GM12878 (cell line): ENCODE measurements at regions not wholly inside any gene's neighbourhood (a gene's known extent, or its start where the extent isn't known, plus 50 kb on each side); places are given as distances from the start of the nearest gene placed in this dataset.

Experiments
- ATAC-seq: fragments of 200-7000 bp; cut with Tn5 transposase; 3 replicates; pipeline ENCODE4 v1.9.1; 2020; ENCODE audit warnings: mild to moderate bottlenecking, moderate library complexity
- BruUV-seq: library from RNA; stranded (reverse); fragments of 400-500 nt; replicated peaks from 2 replicates; lab custom pipeline; 2021; lab: Mats Ljungman, UMichigan
- CTCF ChIA-PET: fragments of 300-600 bp; sonication (Branson Sonifier 250); formaldehyde crosslinking; extraction: SDS; loops from one replicate; lab custom pipeline; 2021; ENCODE audit warnings: inconsistent platforms; lab: Yijun Ruan, JAX
- POLR2A ChIA-PET: fragments of 350-600 bp; formaldehyde crosslinking; extraction: SDS; loops from one replicate; lab custom pipeline; 2021; ENCODE audit warnings: inconsistent platforms; lab: Charles Lee
- RAD21 ChIA-PET: fragments of 300-600 bp; sonication (Branson Sonifier 250); formaldehyde crosslinking; loops from one replicate; lab custom pipeline; 2023; ENCODE audit warnings: antibody characterized with exemption; ENCODE audit not compliant: unreplicated experiment; lab: Charles Lee
- SMC1A ChIA-PET: fragments of 300-600 bp; sonication (Branson Sonifier 250); formaldehyde crosslinking; loops from one replicate; lab custom pipeline; 2023; ENCODE audit not compliant: unreplicated experiment, uncharacterized antibody; lab: Charles Lee
- DNase-seq: peaks from one replicate; pipeline ENCODE4 v3.0.0-alpha.2; 2011; ENCODE audit warnings: low read depth, low spot score
- FAIRE-seq: peaks from 3 replicates; lab custom pipeline; 2011; peaks lifted over from hg19 to GRCh38; lab: Jason Lieb, UNC
- H2AFZ ChIP-seq: 2 replicates; pipeline ENCODE4 v1.6.0; 2011; ENCODE audit warnings: low read depth, low read length, control low read depth; ENCODE audit not compliant: control insufficient read depth
- H3K27ac ChIP-seq: 2 replicates; pipeline ENCODE4 v1.5.1; 2011; ENCODE audit warnings: control low read depth; ENCODE audit not compliant: control insufficient read depth, insufficient read depth
- H3K27me3 ChIP-seq, 2 experiments: replicated peaks in 1 of 2; 2 replicates each; pipeline versions ENCODE4 v1.6.0 to v1.6.1; 2011; ENCODE audit warnings: low read length in 1 of 2; ENCODE audit not compliant: control insufficient read depth in 2 of 2, insufficient read depth in 2 of 2
- H3K36me3 ChIP-seq, 2 experiments: 2 replicates each; pipeline ENCODE4 v1.5.1; 2011; ENCODE audit warnings: low read length in 1 of 2; ENCODE audit not compliant: control insufficient read depth in 2 of 2, insufficient read depth in 2 of 2
- H3K4me1 ChIP-seq: 2 replicates; pipeline ENCODE4 v1.6.1; 2011; ENCODE audit warnings: mild to moderate bottlenecking, low read length, moderate library complexity, mixed read lengths; ENCODE audit not compliant: control insufficient read depth, insufficient read depth
- H3K4me2 ChIP-seq: 2 replicates; pipeline ENCODE4 v1.6.0; 2011; ENCODE audit warnings: control low read depth; ENCODE audit not compliant: control insufficient read depth, insufficient read depth
- H3K4me3 ChIP-seq: fragments of 200-600 bp; sonication (generic); 2 replicates; pipeline ENCODE4 v1.5.1; 2016
- H3K79me2 ChIP-seq: 2 replicates; pipeline ENCODE4 v1.6.0; 2011; ENCODE audit warnings: low read length; ENCODE audit not compliant: control insufficient read depth, insufficient read depth
- H3K9ac ChIP-seq: 2 replicates; pipeline ENCODE4 v1.8.0; 2011; ENCODE audit warnings: low read length, control low read depth, mixed read lengths; ENCODE audit not compliant: control insufficient read depth, insufficient read depth
- H3K9me3 ChIP-seq: replicated peaks from 3 replicates; pipeline ENCODE4 v1.5.1; 2011; ENCODE audit warnings: mild to moderate bottlenecking, low read length; ENCODE audit not compliant: control insufficient read depth, insufficient read depth
- H4K20me1 ChIP-seq: 2 replicates; pipeline ENCODE4 v1.6.0; 2011; ENCODE audit not compliant: control insufficient read depth, insufficient read depth
- ATF2 ChIP-seq: IDR thresholded peaks from 2 replicates; pipeline ENCODE4 v1.6.1; 2012; ENCODE audit warnings: low read length, inconsistent platforms
- ETV6 ChIP-seq, 2 experiments: fragments of 450-650 bp in 1 of 2; IDR thresholded peaks in 1 of 2; conservative IDR thresholded peaks in 1 of 2; 2 replicates each; pipeline ENCODE4 v1.6.1; 2014; ENCODE audit warnings: antibody characterized with exemption in 1 of 2, borderline replicate concordance in 1 of 2, low read depth in 1 of 2, mild to moderate bottlenecking in 1 of 2, moderate library complexity in 1 of 2
- RELB ChIP-seq: fragments of 450-650 bp; IDR thresholded peaks from 2 replicates; pipeline ENCODE4 v1.6.1; 2017; ENCODE audit warnings: low read depth, mild to moderate bottlenecking, moderate library complexity
- ZZZ3 ChIP-seq: IDR thresholded peaks from 2 replicates; pipeline ENCODE4 v1.6.1; 2011; ENCODE audit warnings: low read depth; ENCODE audit not compliant: control insufficient read depth, insufficient read length
- in situ Hi-C: fragments of 300-500 bp; cut with MboI; formaldehyde crosslinking; loops from 9 replicates; pipeline ENCODE4 v1.14.3; 2018; ENCODE audit warnings: mixed read lengths
- intact Hi-C: fragments of 100-400 bp; cut with micrococcal nuclease; formaldehyde crosslinking; loops from one replicate; pipeline ENCODE4 v1.14.2; 2022; ENCODE audit not compliant: unreplicated experiment

- Histone ChIP-seq H3K4me3 (no peak overlapping the region), H3K9ac (no peak overlapping the region), H3K27me3 (no peaks in the 10 kb centered on the region; a peak in 1 of 4 replicates), H4K20me1 (no peaks in the 10 kb centered on the region; the same call in 1 of the 2 replicates), H3K79me2 (no peaks in the 10 kb centered on the region), H3K36me3 (no peaks in the 10 kb centered on the region), H3K27ac (no peak overlapping the region), H2AFZ (no peak overlapping the region), H3K4me2 (no peak overlapping the region), H3K4me1 (no peaks in the 10 kb centered on the region), H3K9me3 (no peaks in the 10 kb centered on the region)
- intact Hi-C loops, result no loop called here
- RAD21 ChIA-PET, result interaction anchor here (0.7 kb wide), 1 partner anchor 404 kb away, joined by 3 read pairs; no protein-coding TSS in a partner anchor
- TF ChIP-seq ZZZ3, result no peak
- no peak for TF ChIP-seq ATF2
- no peak for TF ChIP-seq ETV6 (conservative IDR thresholded peaks at IDR 0.05 in 1 of 2, IDR thresholded peaks at IDR 0.05 in 1 of 2; ENCODE audit: borderline replicate concordance in 1 of 2, low read depth in 1 of 2)
- no peak for TF ChIP-seq RELB
- FAIRE-seq, result no peak
- in situ Hi-C loops, result no loop called here
- CTCF ChIA-PET, result interaction anchor here (0.9 kb wide), 1 partner anchor 15 kb away, joined by 3 read pairs; no protein-coding TSS in a partner anchor
- POLR2A ChIA-PET, result interaction anchor here (0.6 to 1.2 kb wide), 2 partner anchors 23 to 1583 kb away, joined by 4 to 6 read pairs; no protein-coding TSS in a partner anchor
- no peak for ATAC-seq
- no TSS peak for BruUV-seq
- SMC1A ChIA-PET, result no interaction called here
- DNase-seq, result no peak
These were observed 678.3 kb upstream of the NRSN1 start for GRCh38 chr6:23447731-23448130.
